HEK293 (cell line): ENCODE measurements at regions not wholly inside any gene's neighbourhood (a gene's known extent, or its start where the extent isn't known, plus 50 kb on each side); places are given as distances from the start of the nearest gene placed in this dataset.

Experiments
- CTCF ChIA-PET: fragments of 350-600 bp; formaldehyde crosslinking; extraction: SDS; loops from one replicate; lab custom pipeline; 2021; ENCODE audit warnings: antibody characterized with exemption; lab: Yijun Ruan, JAX
- POLR2A ChIA-PET: fragments of 300-600 bp; formaldehyde crosslinking; extraction: SDS; loops from one replicate; lab custom pipeline; 2020; ENCODE audit warnings: antibody characterized with exemption, inconsistent platforms; lab: Yijun Ruan, JAX
- H3K27ac ChIP-seq: fragments of 200-500 bp; sonication (Bioruptor generic); 2 replicates; pipeline ENCODE4 v1.5.1; 2014; ENCODE audit warnings: low read depth, low read length, control low read depth, inconsistent platforms; ENCODE audit errors: extremely low read depth
- H3K36me3 ChIP-seq, 2 experiments: fragments of 200-500 bp in 1 of 2; sonication (Bioruptor generic) in 1 of 2; 1 replicate in 1 of 2; 2 replicates in 1 of 2; pipeline ENCODE4 v1.5.1; 2014 to 2017; ENCODE audit warnings: inconsistent platforms in 2 of 2, low read length in 2 of 2; ENCODE audit not compliant: control insufficient read depth in 2 of 2, insufficient read depth in 1 of 2
- H3K4me1 ChIP-seq: fragments of 200-500 bp; sonication (Bioruptor generic); 2 replicates; pipeline ENCODE4 v1.5.1; 2014; ENCODE audit warnings: mild to moderate bottlenecking, low read length, inconsistent platforms; ENCODE audit not compliant: control insufficient read depth, insufficient read depth
- H3K4me3 ChIP-seq: 2 replicates; pipeline ENCODE4 v1.5.1; 2011; ENCODE audit warnings: low read depth, mild to moderate bottlenecking, control low read depth, low read length, moderate library complexity
- H3K9me3 ChIP-seq: fragments of 200-500 bp; sonication (Bioruptor generic); 2 replicates; pipeline ENCODE4 v1.5.1; 2014; ENCODE audit warnings: low read depth, low read length, inconsistent platforms; ENCODE audit not compliant: control insufficient read depth, insufficient read depth
- GLIS1 ChIP-seq: fragments of 450-650 bp; formaldehyde crosslinking; IDR thresholded peaks from 2 replicates; pipeline ENCODE4 v1.5.1; 2016; ENCODE audit warnings: missing biosample characterization, missing genetic modification characterization
- GLIS2 ChIP-seq: fragments of 450-650 bp; formaldehyde crosslinking; IDR thresholded peaks from 2 replicates; pipeline ENCODE4 v1.5.1; 2016; ENCODE audit warnings: missing biosample characterization, missing genetic modification characterization
- KLF1 ChIP-seq: fragments of 450-650 bp; formaldehyde crosslinking; IDR thresholded peaks from 2 replicates; pipeline ENCODE4 v1.5.1; 2016; ENCODE audit warnings: missing biosample characterization, missing genetic modification characterization
- WT1 ChIP-seq: fragments of 450-650 bp; formaldehyde crosslinking; IDR thresholded peaks from 2 replicates; pipeline ENCODE4 v1.5.1; 2016; ENCODE audit warnings: missing biosample characterization, missing genetic modification characterization
- YY2 ChIP-seq: fragments of 450-650 bp; formaldehyde crosslinking; IDR thresholded peaks from 2 replicates; pipeline ENCODE4 v1.5.1; 2016; ENCODE audit warnings: missing biosample characterization, missing genetic modification characterization
- ZBTB17 ChIP-seq: fragments of 450-650 bp; formaldehyde crosslinking; IDR thresholded peaks from 2 replicates; pipeline ENCODE4 v1.5.1; 2016; ENCODE audit warnings: missing biosample characterization, missing genetic modification characterization
- ZNF138 ChIP-seq: fragments of 450-650 bp; formaldehyde crosslinking; IDR thresholded peaks from 2 replicates; pipeline ENCODE4 v1.5.1; 2016; ENCODE audit warnings: missing biosample characterization, missing genetic modification characterization, borderline replicate concordance
- ZNF239 ChIP-seq: fragments of 450-650 bp; formaldehyde crosslinking; IDR thresholded peaks from 2 replicates; pipeline ENCODE4 v1.5.1; 2016; ENCODE audit warnings: missing biosample characterization, missing genetic modification characterization
- ZNF354C ChIP-seq: fragments of 450-650 bp; formaldehyde crosslinking; IDR thresholded peaks from 2 replicates; pipeline ENCODE4 v1.5.1; 2016; ENCODE audit warnings: missing biosample characterization, missing genetic modification characterization, low read depth, borderline replicate concordance
- ZNF362 ChIP-seq: fragments of 450-650 bp; formaldehyde crosslinking; IDR thresholded peaks from 2 replicates; pipeline ENCODE4 v1.5.1; 2016; ENCODE audit warnings: missing biosample characterization, missing genetic modification characterization
- ZNF449 ChIP-seq: fragments of 450-650 bp; formaldehyde crosslinking; IDR thresholded peaks from 2 replicates; pipeline ENCODE4 v1.5.1; 2017; ENCODE audit warnings: missing biosample characterization, mild to moderate bottlenecking, missing genetic modification characterization, moderate library complexity
- ZNF521 ChIP-seq: fragments of 450-650 bp; formaldehyde crosslinking; IDR thresholded peaks from 2 replicates; pipeline ENCODE4 v1.5.1; 2017; ENCODE audit warnings: missing biosample characterization, mild to moderate bottlenecking, missing genetic modification characterization
- ZNF585B ChIP-seq: fragments of 450-650 bp; formaldehyde crosslinking; IDR thresholded peaks from 2 replicates; pipeline ENCODE4 v1.5.1; 2016; ENCODE audit warnings: missing biosample characterization, missing genetic modification characterization
- ZNF629 ChIP-seq: fragments of 450-650 bp; formaldehyde crosslinking; IDR thresholded peaks from 2 replicates; pipeline ENCODE4 v1.5.1; 2017; ENCODE audit warnings: missing biosample characterization, missing genetic modification characterization
- ZNF692 ChIP-seq: fragments of 450-650 bp; formaldehyde crosslinking; IDR thresholded peaks from 2 replicates; pipeline ENCODE4 v1.5.1; 2016; ENCODE audit warnings: missing biosample characterization, missing genetic modification characterization
- ZNF707 ChIP-seq: fragments of 450-650 bp; formaldehyde crosslinking; IDR thresholded peaks from 2 replicates; pipeline ENCODE4 v1.5.1; 2016; ENCODE audit warnings: missing biosample characterization, missing genetic modification characterization
- ZNF791 ChIP-seq: fragments of 450-650 bp; formaldehyde crosslinking; IDR thresholded peaks from 2 replicates; pipeline ENCODE4 v1.5.1; 2016; ENCODE audit warnings: missing biosample characterization, missing genetic modification characterization
- ZNF830 ChIP-seq: fragments of 450-650 bp; IDR thresholded peaks from 2 replicates; pipeline ENCODE4 v1.5.0; 2018; ENCODE audit warnings: missing biosample characterization, missing genetic modification characterization, low read depth, mild to moderate bottlenecking, moderate library complexity
- TF ChIP-seq, protein P1 (sequence below): fragments of 450-650 bp; formaldehyde crosslinking; IDR thresholded peaks from 2 replicates; pipeline ENCODE4 v1.5.1; 2016; ENCODE audit warnings: missing biosample characterization, missing genetic modification characterization

DNA sequence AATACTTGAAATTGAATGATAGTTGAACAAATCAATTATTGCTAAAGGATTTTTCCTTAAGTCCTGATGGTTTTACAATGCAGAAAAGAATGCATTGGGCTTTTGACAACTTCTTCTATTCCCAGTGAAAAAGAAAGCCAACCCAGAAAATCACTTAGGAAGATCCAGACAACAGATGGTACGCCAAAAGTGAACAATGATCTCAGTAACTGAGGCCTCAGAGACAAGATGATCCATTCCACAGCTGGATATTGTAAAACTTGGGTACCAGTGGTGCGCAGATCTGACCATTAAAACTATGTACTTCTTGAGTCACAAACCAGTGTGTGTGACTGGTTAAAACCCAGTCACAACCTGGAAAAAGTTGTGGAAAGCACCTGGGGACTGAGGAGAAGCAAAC is 173.5 kb downstream of the ETAA1 start:
- POLR2A ChIA-PET, result no interaction called here
- Histone ChIP-seq H3K9me3 (no peaks in the 10 kb centered on the region), H3K27ac (no peak overlapping the region), H3K4me3 (no peak overlapping the region), H3K4me1 (peaks cover 4% of the 10 kb centered on the region), H3K36me3 (no peaks in the 10 kb centered on the region)
- TF ChIP-seq ZNF521 (tag by site-specific recombination), result no peak
- no peak for TF ChIP-seq WT1 (tag by site-specific recombination)
- CTCF ChIA-PET, result no interaction called here

- POLR2A ChIA-PET, result no interaction called here
Observed at GRCh38 chr2:67571785-67572718, 174.9 kb downstream of the ETAA1 start.

More at GRCh38 chr2:67571785-67572718, 174.9 kb downstream of the ETAA1 start:
- TF ChIP-seq GLIS2 (no peak), ZNF629 (tag by site-specific recombination) (no peak), ZBTB17 (tag by site-specific recombination) (no peak), ZNF362 (tag by site-specific recombination) (no peak), ZNF138 (tag by site-specific recombination) (no peak), KLF1 (tag by site-specific recombination) (no peak), ZNF239 (tag by site-specific recombination) (no peak), ZNF707 (tag by site-specific recombination) (no peak), ZNF791 (tag by site-specific recombination) (no peak), ZNF449 (no peak), ZNF830 (tag by site-specific recombination) (no peak), GLIS1 (no peak), ZNF354C (no peak), ZNF585B (tag by site-specific recombination) (no peak), YY2 (no peak), ZNF692 (tag by site-specific recombination) (no peak)
- TF ChIP-seq, protein P1, sequence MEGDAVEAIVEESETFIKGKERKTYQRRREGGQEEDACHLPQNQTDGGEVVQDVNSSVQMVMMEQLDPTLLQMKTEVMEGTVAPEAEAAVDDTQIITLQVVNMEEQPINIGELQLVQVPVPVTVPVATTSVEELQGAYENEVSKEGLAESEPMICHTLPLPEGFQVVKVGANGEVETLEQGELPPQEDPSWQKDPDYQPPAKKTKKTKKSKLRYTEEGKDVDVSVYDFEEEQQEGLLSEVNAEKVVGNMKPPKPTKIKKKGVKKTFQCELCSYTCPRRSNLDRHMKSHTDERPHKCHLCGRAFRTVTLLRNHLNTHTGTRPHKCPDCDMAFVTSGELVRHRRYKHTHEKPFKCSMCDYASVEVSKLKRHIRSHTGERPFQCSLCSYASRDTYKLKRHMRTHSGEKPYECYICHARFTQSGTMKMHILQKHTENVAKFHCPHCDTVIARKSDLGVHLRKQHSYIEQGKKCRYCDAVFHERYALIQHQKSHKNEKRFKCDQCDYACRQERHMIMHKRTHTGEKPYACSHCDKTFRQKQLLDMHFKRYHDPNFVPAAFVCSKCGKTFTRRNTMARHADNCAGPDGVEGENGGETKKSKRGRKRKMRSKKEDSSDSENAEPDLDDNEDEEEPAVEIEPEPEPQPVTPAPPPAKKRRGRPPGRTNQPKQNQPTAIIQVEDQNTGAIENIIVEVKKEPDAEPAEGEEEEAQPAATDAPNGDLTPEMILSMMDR (tag by site-specific recombination), result no peak
- no peaks in the 10 kb centered on the region for H3K9me3 ChIP-seq
- H3K36me3 ChIP-seq, result no peaks in the 10 kb centered on the region
- CTCF ChIA-PET, result interaction anchor here (0.5 to 0.7 kb wide), 2 partner anchors 145 to 902 kb away, joined by 3 to 5 read pairs; no protein-coding TSS in a partner anchor
- no peak overlapping the region for H3K27ac ChIP-seq
- H3K4me1 ChIP-seq, result no peaks in the 10 kb centered on the region; the same call in 1 of the 2 replicates
- H3K4me3 ChIP-seq, result no peak overlapping the region
